ENCODE measurements at regions not wholly inside any gene's neighbourhood (a gene's known extent, or its start where the extent isn't known, plus 50 kb on each side); places are given as distances from the start of the nearest gene placed in this dataset.

- DNase-seq (ENCODE audit: extremely low spot score in 2 of 2), result no peak
- Histone ChIP-seq H3K4me3 (no peak overlapping the region), H3K27ac (no peak overlapping the region), H3K9me3 (no peaks in the 10 kb centered on the region), H3K4me1 (no peaks in the 10 kb centered on the region), H3K27me3 (no peaks in the 10 kb centered on the region), H3K36me3 (no peaks in the 10 kb centered on the region)
- intact Hi-C loops (cut with DNase I), result no loop called here
- TF ChIP-seq CTCF (IDR thresholded peaks at IDR 0.05) (no peak), POLR2AphosphoS5 (IDR thresholded peaks at IDR 0.05; ENCODE audit: insufficient read depth in 1 of 2, low read depth in 1 of 2) (no peak), POLR2A (IDR thresholded peaks at IDR 0.05) (no peak)
Observed at GRCh38 chr13:33940898-33941297, 122.9 kb downstream of the RFC3 start.

- intact Hi-C loops (cut with DNase I), result no loop called here
Observed at GRCh38 chr13:33945477-33945876, 127.5 kb downstream of the RFC3 start.

GRCh38 chr13:33953203-33953602, 135.3 kb downstream of the RFC3 start:
- Histone ChIP-seq H3K9me3 (no peaks in the 10 kb centered on the region), H3K27me3 (no peaks in the 10 kb centered on the region), H3K4me3 (no peak overlapping the region), H3K4me1 (no peaks in the 10 kb centered on the region), H3K27ac (no peak overlapping the region), H3K36me3 (no peaks in the 10 kb centered on the region)
- DNase-seq (ENCODE audit: extremely low spot score in 2 of 2), result no peak
- intact Hi-C loops (cut with DNase I), result no loop called here
- TF ChIP-seq POLR2AphosphoS5 (IDR thresholded peaks at IDR 0.05; ENCODE audit: insufficient read depth in 1 of 2, low read depth in 1 of 2), result no peak
- no peak for TF ChIP-seq POLR2A (IDR thresholded peaks at IDR 0.05)
- TF ChIP-seq CTCF (IDR thresholded peaks at IDR 0.05), result no peak

More at GRCh38 chr13:33945477-33945876, 127.5 kb downstream of the RFC3 start:
- no peak for DNase-seq (ENCODE audit: extremely low spot score in 2 of 2)
- no peak overlapping the region for H3K27ac ChIP-seq
- no peaks in the 10 kb centered on the region for H3K27me3 ChIP-seq
- no peaks in the 10 kb centered on the region for H3K4me1 ChIP-seq
- no peaks in the 10 kb centered on the region for H3K36me3 ChIP-seq
- no peak for TF ChIP-seq CTCF (IDR thresholded peaks at IDR 0.05)
- no peak for TF ChIP-seq POLR2A (IDR thresholded peaks at IDR 0.05)
- TF ChIP-seq POLR2AphosphoS5 (IDR thresholded peaks at IDR 0.05; ENCODE audit: insufficient read depth in 1 of 2, low read depth in 1 of 2), result no peak
- H3K9me3 ChIP-seq, result no peaks in the 10 kb centered on the region
- no peak overlapping the region for H3K4me3 ChIP-seq

GRCh38 chr13:33953781-33954180, 135.8 kb downstream of the RFC3 start:
- no peaks in the 10 kb centered on the region for H3K9me3 ChIP-seq
- intact Hi-C loops (cut with DNase I), result no loop called here
- TF ChIP-seq CTCF (IDR thresholded peaks at IDR 0.05), result no peak
- H3K4me3 ChIP-seq, result no peak overlapping the region
- H3K36me3 ChIP-seq, result no peaks in the 10 kb centered on the region
- no peak for DNase-seq (ENCODE audit: extremely low spot score in 2 of 2)
- H3K27ac ChIP-seq, result no peak overlapping the region
- H3K27me3 ChIP-seq, result no peaks in the 10 kb centered on the region
- no peaks in the 10 kb centered on the region for H3K4me1 ChIP-seq

GRCh38 chr13:33956346-33956745, 138.4 kb downstream of the RFC3 start:
- Histone ChIP-seq H3K27ac (no peak overlapping the region), H3K4me1 (no peaks in the 10 kb centered on the region), H3K9me3 (no peaks in the 10 kb centered on the region), H3K36me3 (no peaks in the 10 kb centered on the region), H3K27me3 (no peaks in the 10 kb centered on the region), H3K4me3 (no peak overlapping the region)
- intact Hi-C loops (cut with DNase I), result no loop called here
- TF ChIP-seq POLR2A (IDR thresholded peaks at IDR 0.05), result no peak
- TF ChIP-seq POLR2AphosphoS5 (IDR thresholded peaks at IDR 0.05; ENCODE audit: insufficient read depth in 1 of 2, low read depth in 1 of 2), result no peak
- no peak for TF ChIP-seq CTCF (IDR thresholded peaks at IDR 0.05)
- no peak for DNase-seq (ENCODE audit: extremely low spot score in 2 of 2)

Data from vagina (tissue), 2 donors.